Erythroblast (primary cell): ENCODE measurements at regions not wholly inside any gene's neighbourhood (a gene's known extent, or its start where the extent isn't known, plus 50 kb on each side); places are given as distances from the start of the nearest gene placed in this dataset.

ENCODE experiments used
- DNase-seq, 2 experiments: peaks; one replicate each; lab custom pipeline; 2025; lab: John Stamatoyannopoulos, UW
- GATA1 ChIP-seq: IDR thresholded peaks from 2 replicates; pipeline ENCODE4 v1.6.1; 2011; ENCODE audit warnings: low read depth, mild to moderate bottlenecking, control low read depth, low read length, moderate library complexity
- POLR2A ChIP-seq: IDR thresholded peaks from 2 replicates; pipeline ENCODE4 v1.6.1; 2011; ENCODE audit warnings: mild to moderate bottlenecking, low read length

DNA sequence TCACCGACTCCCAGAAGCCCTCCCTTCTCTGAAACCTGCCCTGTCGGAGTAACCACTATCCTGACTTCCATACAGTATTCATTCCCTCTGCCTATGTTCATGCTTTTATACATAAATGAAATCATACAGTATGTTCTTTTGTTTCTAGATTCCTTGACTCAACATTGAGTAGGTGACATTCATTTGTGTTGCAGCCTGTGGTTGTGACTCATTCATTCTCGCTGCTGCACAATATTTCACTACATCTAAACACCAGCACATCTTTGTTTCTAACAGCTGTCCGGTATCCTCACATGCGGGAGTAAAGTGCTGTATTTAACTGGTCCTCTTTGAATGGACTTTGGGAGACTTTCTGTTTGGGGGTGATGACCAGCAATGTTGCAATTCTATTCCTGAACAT is 135.0 kb upstream of the FOXF1 start:
- DNase-seq = no peak

DNA sequence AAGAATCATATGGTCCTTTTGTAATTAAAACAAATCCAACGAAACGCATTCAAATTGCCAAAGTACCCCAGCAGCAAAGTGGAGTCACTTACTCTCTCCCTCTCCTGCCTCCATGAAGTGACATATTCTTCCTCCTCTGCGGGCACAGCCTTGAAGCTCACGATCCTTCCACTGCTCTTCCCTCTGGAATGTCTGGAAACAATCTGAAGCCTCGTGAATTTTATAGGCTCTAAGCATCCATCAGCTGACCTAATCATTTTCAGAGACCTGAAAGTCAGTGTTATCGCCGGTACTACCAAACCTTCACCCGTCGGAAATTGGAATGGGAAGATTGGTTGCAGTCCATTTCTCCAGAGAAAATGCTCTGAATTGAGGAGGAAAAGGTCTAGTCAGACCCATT is 134.5 kb upstream of the FOXF1 start:
- no peak for DNase-seq
- no peak for TF ChIP-seq GATA1
- no peak for TF ChIP-seq POLR2A

More for the DNA sequence above, 135.0 kb upstream of the FOXF1 start:
- TF ChIP-seq GATA1 = no peak
- no peak for TF ChIP-seq POLR2A

DNA sequence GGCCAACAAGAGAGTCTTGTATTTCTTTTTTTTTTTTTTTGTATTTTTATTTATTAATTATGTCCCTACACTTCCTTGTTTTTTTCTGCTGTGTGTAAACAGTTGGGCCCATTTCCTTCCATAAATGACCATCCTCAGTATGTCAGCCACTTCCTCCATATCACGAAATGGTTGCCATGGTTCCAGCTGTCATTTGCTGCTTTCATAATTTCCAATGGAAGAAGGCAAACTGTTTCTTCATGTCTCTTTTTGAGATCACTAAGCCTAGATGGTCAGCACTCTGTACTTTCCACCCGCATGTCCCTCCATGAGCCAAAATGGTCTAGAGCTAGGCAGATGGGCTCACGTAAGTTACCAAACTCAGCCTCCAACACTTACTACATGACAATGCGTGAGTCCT is 133.5 kb upstream of the FOXF1 start:
- no peak for DNase-seq
- TF ChIP-seq POLR2A = no peak
- TF ChIP-seq GATA1 = no peak

DNA sequence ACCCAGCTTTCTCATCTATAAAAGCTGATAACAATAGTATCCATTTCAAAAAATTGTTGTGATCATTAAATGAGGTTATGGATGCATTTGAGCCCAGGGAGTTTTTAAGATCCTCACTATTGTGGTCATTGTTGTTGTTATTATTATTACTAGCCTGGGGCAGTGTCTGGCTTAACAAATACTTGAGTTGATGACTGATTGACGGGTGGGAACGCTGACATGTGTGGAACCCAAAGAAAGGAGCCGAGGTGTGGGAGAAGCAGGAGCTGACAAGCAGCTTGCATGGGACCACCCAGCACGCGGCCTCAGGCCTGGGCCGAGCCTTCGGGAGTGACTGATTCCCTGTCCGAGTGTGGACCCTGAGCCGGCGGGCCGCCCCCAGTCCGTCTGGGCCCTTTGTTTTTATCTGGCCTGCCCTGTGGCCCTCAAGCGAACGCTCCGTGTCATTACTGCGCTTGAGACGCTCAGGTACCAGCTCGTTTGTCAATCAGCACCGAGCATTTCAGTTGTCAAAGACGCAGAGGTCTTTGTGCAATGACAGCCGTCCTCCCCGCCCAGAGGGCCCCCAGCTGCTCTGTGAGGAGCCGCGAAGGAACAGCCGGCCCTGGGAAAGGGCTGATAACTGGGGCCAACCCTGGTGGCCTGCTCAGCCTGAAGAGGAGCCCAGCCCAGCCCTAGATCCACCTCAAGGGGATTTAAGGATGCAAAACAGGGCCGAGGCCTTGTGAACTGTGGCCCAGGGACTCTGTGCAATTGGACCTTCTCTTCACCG is 132.9 kb upstream of the FOXF1 start:
- DNase-seq = no peak

DNA sequence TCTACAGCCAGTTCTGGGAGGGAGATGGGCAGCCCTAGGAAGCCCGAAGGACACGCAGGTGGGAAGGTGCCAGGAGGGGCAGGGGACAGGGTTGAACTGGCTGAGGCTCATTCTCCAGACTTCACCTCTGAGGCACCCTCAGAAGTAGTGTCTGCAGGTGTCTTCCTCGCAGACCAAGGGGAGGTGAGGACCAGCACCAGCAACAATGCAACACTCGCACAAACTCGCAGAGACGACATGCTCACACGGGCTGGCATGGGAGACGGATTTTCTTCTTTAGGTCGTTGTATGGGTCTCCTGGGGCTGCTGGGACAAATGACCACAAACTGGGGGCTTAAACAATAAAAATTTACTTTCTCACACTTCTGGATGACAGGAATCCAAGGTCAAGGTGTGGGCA is 132.2 kb upstream of the FOXF1 start:
- no peak for DNase-seq
- no peak for TF ChIP-seq GATA1
- TF ChIP-seq POLR2A = no peak

More for the DNA sequence above, 132.9 kb upstream of the FOXF1 start:
- no peak for TF ChIP-seq GATA1
- TF ChIP-seq POLR2A = no peak

DNA sequence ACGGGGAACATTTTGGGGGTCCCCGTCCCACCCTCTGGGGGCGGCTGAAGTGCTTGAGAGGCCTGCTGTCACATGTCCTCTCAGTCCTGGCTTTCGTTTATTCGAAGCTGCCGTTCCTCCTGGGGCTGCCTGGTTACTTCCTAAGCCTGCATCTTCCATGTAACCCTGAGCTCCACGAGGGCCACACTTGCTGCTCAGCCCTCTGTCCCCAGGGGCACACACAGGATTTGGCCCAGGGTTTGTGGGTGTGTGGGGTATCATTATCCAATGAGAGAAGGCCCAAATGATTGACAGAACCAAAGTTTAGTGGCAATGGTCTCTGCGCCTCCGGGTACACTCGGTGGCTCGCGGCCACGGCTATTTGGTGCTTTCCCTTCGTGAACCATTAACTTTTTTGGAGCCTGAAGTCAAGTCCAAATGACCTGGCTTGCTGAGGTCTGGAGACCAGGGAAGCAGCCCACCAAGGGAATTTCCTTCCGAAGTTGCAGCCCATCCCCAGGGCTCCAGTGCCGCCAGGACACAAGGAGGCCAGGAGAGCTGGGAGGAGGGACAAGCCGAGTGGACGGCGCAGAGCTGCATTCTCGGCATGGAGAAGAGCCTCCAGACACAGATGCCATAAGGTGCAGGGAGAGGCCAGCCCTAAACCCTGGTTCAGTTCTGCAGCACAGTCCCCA is 131.4 kb upstream of the FOXF1 start:
- no peak for DNase-seq
- TF ChIP-seq POLR2A (no peak), GATA1 (no peak)

DNA sequence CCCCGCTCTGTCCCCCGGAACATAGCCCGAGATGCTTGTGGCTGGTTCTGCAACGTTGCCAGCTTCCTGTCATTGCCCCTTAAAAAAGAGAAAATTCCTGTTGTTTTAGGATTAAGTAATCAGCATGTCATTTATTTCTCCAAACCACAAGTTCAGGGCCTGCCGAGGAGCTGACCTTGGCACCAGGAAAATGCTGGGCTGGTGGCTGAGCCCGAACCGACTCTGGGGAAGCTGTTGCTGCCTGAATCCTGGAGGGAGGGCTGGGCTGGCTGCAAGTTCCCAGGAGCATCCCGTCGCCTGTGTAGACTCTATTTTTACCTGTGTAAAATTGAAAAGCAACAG is 130.9 kb upstream of the FOXF1 start:
- TF ChIP-seq GATA1 = no peak
- TF ChIP-seq POLR2A = no peak
- no peak for DNase-seq

DNA sequence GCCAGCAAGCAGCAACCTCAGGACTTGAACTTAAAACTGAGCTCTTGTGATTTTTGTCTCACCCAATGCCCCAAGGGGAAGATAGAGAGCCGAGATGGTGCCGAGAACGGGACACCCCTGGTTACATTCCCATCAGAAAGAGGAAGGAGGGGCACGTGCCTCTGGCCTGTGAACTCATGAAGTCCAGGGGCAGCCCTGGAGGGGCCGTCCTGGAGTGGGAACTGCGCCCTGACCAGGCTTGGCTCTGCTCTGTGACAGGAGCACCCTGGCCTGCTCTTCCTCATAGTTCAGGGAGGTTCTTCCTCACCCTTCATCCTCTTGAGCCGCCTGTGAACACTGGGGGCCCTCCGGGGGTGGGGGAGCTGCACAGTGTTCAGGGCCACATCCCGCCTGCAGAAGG is 130.3 kb upstream of the FOXF1 start:
- no peak for TF ChIP-seq GATA1
- no peak for TF ChIP-seq POLR2A

DNA sequence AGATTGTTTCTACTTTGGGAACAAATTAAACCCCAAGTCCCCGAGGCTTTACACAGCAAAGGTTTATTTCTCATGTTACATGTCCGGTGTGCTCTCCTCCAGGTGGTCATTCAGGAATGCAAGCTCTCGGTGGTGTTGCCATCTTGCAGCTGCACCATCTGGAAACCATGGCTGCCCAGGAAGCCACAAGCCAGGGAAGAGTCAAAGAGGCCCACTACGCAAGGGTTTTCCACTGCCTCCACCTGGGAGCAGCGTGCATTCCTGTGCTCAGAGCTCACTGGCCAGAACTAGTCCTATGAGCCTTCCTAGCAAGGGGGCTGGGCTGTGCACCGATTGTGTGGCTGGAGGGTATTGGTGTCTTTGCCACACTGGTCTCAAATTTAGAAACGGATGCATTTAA is 128.8 kb upstream of the FOXF1 start:
- DNase-seq = no peak
- no peak for TF ChIP-seq POLR2A

More for the DNA sequence above, 130.3 kb upstream of the FOXF1 start:
- no peak for DNase-seq

DNA sequence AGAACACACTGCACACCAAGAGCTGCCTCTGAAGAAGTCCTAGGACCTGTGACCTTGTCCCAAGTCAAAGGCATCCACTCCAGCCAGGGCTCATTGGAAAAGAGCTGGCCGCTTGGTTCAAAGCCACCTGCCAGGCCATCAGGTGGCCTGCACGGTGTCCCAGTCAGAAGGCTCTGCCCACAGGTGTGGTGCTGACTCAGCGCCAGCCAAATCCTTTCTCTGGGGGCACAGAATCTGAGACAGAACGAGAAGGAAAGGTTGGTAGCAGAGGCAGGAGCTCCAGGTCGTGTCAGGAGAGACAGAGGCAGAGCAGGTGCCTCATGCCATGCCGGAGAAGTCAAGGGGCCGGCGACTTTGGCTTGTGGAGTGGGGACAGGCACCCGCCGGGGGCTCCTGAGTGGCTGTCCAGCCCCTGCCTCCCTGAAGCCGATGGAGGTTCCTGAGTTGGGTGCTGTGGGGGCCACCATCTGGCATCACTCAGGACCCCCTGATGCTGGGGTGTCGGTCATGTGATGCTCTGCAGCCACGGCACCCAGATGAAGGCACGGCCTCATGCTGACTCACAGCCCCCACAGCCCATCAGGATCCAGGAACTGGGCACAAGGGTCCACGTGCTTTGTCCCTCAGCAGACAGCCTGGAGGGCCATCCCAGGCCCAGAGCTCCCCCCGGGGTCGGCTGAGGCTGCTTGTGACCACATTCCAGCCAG is 128.1 kb upstream of the FOXF1 start:
- DNase-seq = no peak
- TF ChIP-seq POLR2A (no peak), GATA1 (no peak)

DNA sequence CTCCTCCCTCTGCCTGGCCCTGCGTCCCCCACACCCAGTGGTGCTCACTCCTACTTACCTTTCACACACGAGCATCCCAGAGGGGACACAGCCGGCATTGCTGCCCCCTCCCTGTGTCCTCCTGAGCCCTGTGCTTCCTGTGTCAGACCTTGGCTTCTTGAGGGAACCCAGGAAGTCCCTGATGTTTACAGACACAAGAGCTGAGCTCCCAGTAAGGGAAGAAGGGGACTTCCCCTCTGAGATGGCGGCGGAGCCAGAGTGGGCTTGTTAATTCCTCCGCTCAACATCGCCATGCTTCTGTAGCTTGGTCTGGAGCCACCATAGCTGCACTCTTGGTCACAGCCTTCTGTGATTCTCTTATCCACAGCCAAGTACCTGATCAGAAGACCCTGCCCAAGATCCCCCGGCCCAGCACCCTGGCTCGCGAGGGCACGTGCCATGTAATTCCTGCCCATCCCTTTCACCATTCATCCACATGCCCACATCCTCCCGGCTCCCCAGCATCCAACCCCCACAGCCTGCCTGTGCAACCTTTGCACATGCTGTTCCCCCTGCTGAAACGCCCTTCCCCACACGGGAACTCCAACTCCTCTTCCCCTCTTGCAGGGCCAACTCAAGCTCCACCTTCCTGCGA is 127.4 kb upstream of the FOXF1 start:
- TF ChIP-seq POLR2A (no peak), GATA1 (no peak)

DNA sequence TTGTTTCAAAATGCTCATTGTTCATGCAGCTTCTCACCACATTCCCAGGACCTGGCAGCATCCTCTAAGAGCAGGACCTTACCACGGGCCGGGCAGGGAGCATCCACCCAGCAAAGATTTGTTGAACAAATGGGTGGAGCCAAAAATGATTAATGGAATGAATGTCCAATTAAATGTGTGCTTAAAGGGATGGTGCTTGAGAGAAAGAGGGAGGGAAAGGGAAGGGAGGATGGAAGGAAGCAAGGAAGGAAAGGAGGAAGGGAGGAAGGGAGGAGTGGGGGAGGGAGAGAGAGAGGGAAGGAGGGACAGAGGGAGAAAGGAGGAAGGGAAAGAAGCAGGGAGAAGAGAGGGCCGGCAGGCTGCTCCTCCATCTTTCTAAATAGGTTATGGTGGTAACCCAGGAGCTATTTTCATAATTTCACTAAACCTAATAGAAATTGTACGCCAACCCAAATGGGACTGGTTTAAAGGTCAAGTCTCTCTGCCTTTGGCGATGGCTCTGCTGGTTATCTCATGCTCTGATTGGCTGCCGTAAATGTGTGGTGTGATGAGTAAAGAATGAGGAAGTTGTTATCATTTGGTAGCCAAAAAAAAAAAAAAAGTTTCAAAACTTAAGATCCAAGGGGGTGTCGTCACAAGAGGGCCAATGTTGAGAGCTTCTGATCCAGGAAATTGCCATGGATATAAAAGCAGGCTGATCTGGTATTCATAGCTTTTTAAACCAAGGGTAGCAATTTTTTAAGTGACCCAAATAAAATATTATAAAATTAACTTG is 126.7 kb upstream of the FOXF1 start:
- no peak for TF ChIP-seq POLR2A
- no peak for TF ChIP-seq GATA1
- DNase-seq = no peak

More for the DNA sequence above, 127.4 kb upstream of the FOXF1 start:
- no peak for DNase-seq

DNA sequence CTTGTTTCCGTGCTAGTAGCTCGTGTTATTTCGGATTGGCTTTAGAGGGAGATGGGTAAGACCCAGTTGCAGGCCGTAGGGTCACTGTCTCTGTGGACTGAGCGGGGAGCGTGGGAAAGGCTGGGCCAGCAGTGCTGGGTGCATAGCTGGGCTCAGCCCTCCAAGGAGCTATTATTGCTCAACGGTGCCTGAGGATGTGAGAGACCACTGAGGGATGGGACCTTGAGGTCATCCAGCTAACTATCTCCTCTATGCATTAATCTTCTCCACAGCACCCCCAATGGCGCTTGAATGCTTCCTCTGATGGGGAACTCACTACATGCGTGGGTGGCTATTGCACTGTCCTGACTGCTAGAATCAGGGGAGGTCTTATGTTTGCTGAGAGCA is 126.1 kb upstream of the FOXF1 start:
- DNase-seq = no peak
- TF ChIP-seq POLR2A = no peak
